WTC11 (cell line): ENCODE measurements at regions not wholly inside any gene's neighbourhood (a gene's known extent, or its start where the extent isn't known, plus 50 kb on each side); places are given as distances from the start of the nearest gene placed in this dataset.

ENCODE experiments used
- ATF2 ChIP-seq: sonication (generic); formaldehyde crosslinking; IDR thresholded peaks from 2 replicates; pipeline ENCODE4 v1.8.1; 2022; ENCODE audit warnings: low read depth, missing genetic modification reagents, borderline replicate concordance
- CTCF ChIP-seq: fragments of 200-600 bp; IDR thresholded peaks from 2 replicates; pipeline ENCODE4 v1.8.0; 2022; ENCODE audit warnings: antibody characterized with exemption
- USF2 ChIP-seq: sonication (generic); formaldehyde crosslinking; IDR thresholded peaks from 2 replicates; pipeline ENCODE4 v1.8.1; 2023; ENCODE audit warnings: mild to moderate bottlenecking, missing genetic modification reagents, moderate library complexity
- ZSCAN18 ChIP-seq: fragments of 250-450 bp; sonication (Bioruptor Pico); IDR thresholded peaks from 2 replicates; pipeline ENCODE4 v2.1.2; 2022; ENCODE audit warnings: mild to moderate bottlenecking, moderate library complexity

GRCh38 chr13:48776401-48776800, 122.7 kb downstream of the CYSLTR2 start:
- TF ChIP-seq USF2 = no peak
- no peak for TF ChIP-seq CTCF
- no peak for TF ChIP-seq ZSCAN18 (CRISPR knock-in tag)
- no peak for TF ChIP-seq ATF2
